BLaER1 treated with 17β-estradiol and CSF1 and Interleukin-3, amounts not matched to agents 10 nM and 100 nM (cell line): ENCODE measurements at regions not wholly inside any gene's neighbourhood (a gene's known extent, or its start where the extent isn't known, plus 50 kb on each side); places are given as distances from the start of the nearest gene placed in this dataset.
A peak's percentile ranks its signal among the peaks of the same experiment; 100 is the strongest.

Experiments
- H3K27ac ChIP-seq, 11 experiments: shearing (Covaris generic); formaldehyde crosslinking; 2 replicates each; pipeline ENCODE4 v1.8.1; 2022
- H3K27me3 ChIP-seq, 11 experiments: shearing (Covaris generic); formaldehyde crosslinking; 2 replicates each; pipeline ENCODE4 v1.8.1; 2022
- H3K36me3 ChIP-seq, 11 experiments: shearing (Covaris generic); formaldehyde crosslinking; 2 replicates each; pipeline ENCODE4 v1.8.1; 2022
- H3K4me1 ChIP-seq, 10 experiments: shearing (Covaris generic); formaldehyde crosslinking; 2 replicates each; pipeline ENCODE4 v1.8.1; 2022
- H3K4me2 ChIP-seq, 11 experiments: shearing (Covaris generic); formaldehyde crosslinking; 2 replicates each; pipeline ENCODE4 v1.8.1; 2022
- H3K4me3 ChIP-seq, 10 experiments: shearing (Covaris generic); formaldehyde crosslinking; 2 replicates each; pipeline ENCODE4 v1.8.1; 2022
- H3K9ac ChIP-seq, 11 experiments: shearing (Covaris generic); formaldehyde crosslinking; 2 replicates each; pipeline ENCODE4 v1.8.1; 2022
- H3K9me3 ChIP-seq, 11 experiments: shearing (Covaris generic); formaldehyde crosslinking; replicated peaks in 1 of 11; 2 replicates each; pipeline ENCODE4 v1.8.1; 2022
- H4K20me1 ChIP-seq, 11 experiments: shearing (Covaris generic); formaldehyde crosslinking; 2 replicates each; pipeline ENCODE4 v1.8.1; 2022
- Cebpa-rat ChIP-seq, 11 experiments: shearing (Covaris generic); IDR thresholded peaks; 2 replicates each; pipeline ENCODE4 v1.8.1; 2022

GRCh38 chr18:76592096-76592495 is 97.1 kb upstream of the ZNF516 start:
- Histone ChIP-seq H3K9ac (no peak overlapping the region), H3K4me3 (no peak overlapping the region), H3K27me3 (no peaks in the 10 kb centered on the region)

GRCh38 chr18:76589866-76590265 is 94.8 kb upstream of the ZNF516 start:
- no peak overlapping the region for H3K9ac ChIP-seq
- no peaks in the 10 kb centered on the region for H3K36me3 ChIP-seq
- no peaks in the 10 kb centered on the region for H4K20me1 ChIP-seq
- TF ChIP-seq Cebpa-rat (IDR thresholded peaks at IDR 0.05) = no peak
- 0 out of 22 replicates have a peak overlapping the region, but pooled peaks of 1 of the 11 experiments have one; percentile 26 for H3K4me2 ChIP-seq
- H3K4me3 ChIP-seq = no peak overlapping the region
- no peaks in the 10 kb centered on the region for H3K9me3 ChIP-seq
- H3K4me1 ChIP-seq = peaks cover 0 to 18% (median 5%) of the 10 kb centered on the region in 10 experiments; a peak in 10 of 20 replicates
- H3K27me3 ChIP-seq = no peaks in the 10 kb centered on the region
- no peak overlapping the region for H3K27ac ChIP-seq

More at GRCh38 chr18:76592096-76592495, 97.1 kb upstream of the ZNF516 start:
- no peak overlapping the region for H3K27ac ChIP-seq
- no peaks in the 10 kb centered on the region for H4K20me1 ChIP-seq
- H3K36me3 ChIP-seq = no peaks in the 10 kb centered on the region
- no peaks in the 10 kb centered on the region for H3K9me3 ChIP-seq
- no peak overlapping the region for H3K4me2 ChIP-seq
- H3K4me1 ChIP-seq = peaks cover 0 to 18% (median 5%) of the 10 kb centered on the region in 10 experiments; a peak in 10 of 20 replicates
- TF ChIP-seq Cebpa-rat (IDR thresholded peaks at IDR 0.05) = no peak

- peak overlapping the region in 2 of 11 experiments; percentile 16 to 26; a peak in 2 of 22 replicates for H3K4me2 ChIP-seq
- no peak overlapping the region for H3K9ac ChIP-seq
Observed at GRCh38 chr18:76589316-76589715, 94.3 kb upstream of the ZNF516 start.

GRCh38 chr18:76588601-76589226 is 93.7 kb upstream of the ZNF516 start:
- peaks cover 0 to 14% (median 3%) of the 10 kb centered on the region in 10 experiments; a peak in 10 of 20 replicates for H3K4me1 ChIP-seq
- H3K4me2 ChIP-seq = peak overlapping the region in 2 of 11 experiments; percentile 26 to 38; a peak in 2 of 22 replicates
- no peak for TF ChIP-seq Cebpa-rat (IDR thresholded peaks at IDR 0.05)
- no peaks in the 10 kb centered on the region for H3K36me3 ChIP-seq
- H4K20me1 ChIP-seq = no peaks in the 10 kb centered on the region
- H3K27ac ChIP-seq = no peak overlapping the region
- H3K9me3 ChIP-seq = no peaks in the 10 kb centered on the region
- H3K27me3 ChIP-seq = no peaks in the 10 kb centered on the region
- no peak overlapping the region for H3K4me3 ChIP-seq
- H3K9ac ChIP-seq = no peak overlapping the region

More at GRCh38 chr18:76589316-76589715, 94.3 kb upstream of the ZNF516 start:
- TF ChIP-seq Cebpa-rat (IDR thresholded peaks at IDR 0.05) = no peak
- Histone ChIP-seq H3K27me3 (no peaks in the 10 kb centered on the region), H3K27ac (no peak overlapping the region), H4K20me1 (no peaks in the 10 kb centered on the region), H3K4me1 (peaks cover 0 to 18% (median 5%) of the 10 kb centered on the region in 10 experiments; a peak in 10 of 20 replicates), H3K4me3 (no peak overlapping the region), H3K9me3 (no peaks in the 10 kb centered on the region), H3K36me3 (no peaks in the 10 kb centered on the region)

- H3K4me3 ChIP-seq = no peak overlapping the region
- H4K20me1 ChIP-seq = no peaks in the 10 kb centered on the region
- H3K27me3 ChIP-seq = no peaks in the 10 kb centered on the region
- H3K9me3 ChIP-seq = no peaks in the 10 kb centered on the region
- no peak for TF ChIP-seq Cebpa-rat (IDR thresholded peaks at IDR 0.05)
- H3K27ac ChIP-seq = no peak overlapping the region
- H3K4me2 ChIP-seq = no peak overlapping the region
- H3K36me3 ChIP-seq = no peaks in the 10 kb centered on the region
- peaks cover 0 to 12% (median 0%) of the 10 kb centered on the region in 10 experiments; a peak in 2 of 20 replicates for H3K4me1 ChIP-seq
- H3K9ac ChIP-seq = no peak overlapping the region
Observed at GRCh38 chr18:76587879-76588271, 92.8 kb upstream of the ZNF516 start.

GRCh38 chr18:76587147-76587878 is 92.3 kb upstream of the ZNF516 start:
- Histone ChIP-seq H3K9ac (no peak overlapping the region), H3K9me3 (no peaks in the 10 kb centered on the region), H3K4me3 (no peak overlapping the region), H4K20me1 (no peaks in the 10 kb centered on the region), H3K4me1 (peaks cover 0 to 12% (median 0%) of the 10 kb centered on the region in 10 experiments; a peak in 1 of 20 replicates), H3K27me3 (no peaks in the 10 kb centered on the region), H3K36me3 (no peaks in the 10 kb centered on the region), H3K4me2 (no peak overlapping the region), H3K27ac (no peak overlapping the region)
- TF ChIP-seq Cebpa-rat (IDR thresholded peaks at IDR 0.05) = no peak

- Histone ChIP-seq H3K4me3 (no peak overlapping the region), H3K36me3 (no peaks in the 10 kb centered on the region), H3K27ac (no peak overlapping the region), H3K4me1 (peaks cover 0 to 10% (median 0%) of the 10 kb centered on the region in 10 experiments; a peak in 1 of 20 replicates), H3K9ac (no peak overlapping the region), H3K4me2 (no peak overlapping the region), H4K20me1 (no peaks in the 10 kb centered on the region), H3K27me3 (no peaks in the 10 kb centered on the region), H3K9me3 (no peaks in the 10 kb centered on the region)
- TF ChIP-seq Cebpa-rat (IDR thresholded peaks at IDR 0.05) = 0 out of 22 replicates have a peak, but pooled peaks of 1 of the 11 experiments have one; percentile 16
Observed at GRCh38 chr18:76584414-76585310, 89.6 kb upstream of the ZNF516 start.

- H3K4me3 ChIP-seq = no peak overlapping the region
- no peak overlapping the region for H3K9ac ChIP-seq
- no peaks in the 10 kb centered on the region for H3K27me3 ChIP-seq
- no peaks in the 10 kb centered on the region for H3K36me3 ChIP-seq
- no peak overlapping the region for H3K4me2 ChIP-seq
- no peaks in the 10 kb centered on the region for H3K4me1 ChIP-seq
- no peaks in the 10 kb centered on the region for H4K20me1 ChIP-seq
- no peaks in the 10 kb centered on the region for H3K9me3 ChIP-seq
- no peak overlapping the region for H3K27ac ChIP-seq
- TF ChIP-seq Cebpa-rat (IDR thresholded peaks at IDR 0.05) = no peak
Observed at GRCh38 chr18:76581261-76581660, 86.2 kb upstream of the ZNF516 start.
